Esophagus squamous epithelium (tissue), 4 donors: ENCODE measurements at regions not wholly inside any gene's neighbourhood (a gene's known extent, or its start where the extent isn't known, plus 50 kb on each side); places are given as distances from the start of the nearest gene placed in this dataset.

Experiments used
- CTCF ChIP-seq, 6 experiments: fragments of 450-650 bp in 4 of 6; fragments of 200-600 bp in 2 of 6; sonication (generic) in 2 of 6; IDR thresholded peaks; one replicate each; pipeline ENCODE4 v1.5.1; 2016 to 2019; ENCODE audit warnings: antibody characterized with exemption in 6 of 6, mild to moderate bottlenecking in 4 of 6, moderate library complexity in 4 of 6
- POLR2A ChIP-seq, 4 donors: fragments of 450-650 bp; IDR thresholded peaks; one replicate each; pipeline ENCODE4 v1.6.1; 2017; ENCODE audit warnings: antibody characterized with exemption in 4 of 4, mild to moderate bottlenecking in 4 of 4, moderate library complexity in 3 of 4

GRCh38 chr4:184950926-184951325, 67.4 kb upstream of the HELT start:
- TF ChIP-seq CTCF (IDR thresholded peaks at IDR 0.05) (no peak), POLR2A (IDR thresholded peaks at IDR 0.05) (no peak)
